ENCODE measurements at regions not wholly inside any gene's neighbourhood (a gene's known extent, or its start where the extent isn't known, plus 50 kb on each side); places are given as distances from the start of the nearest gene placed in this dataset.

- CTCF ChIA-PET, result interaction anchor here (0.6 kb wide), 1 partner anchor 258 kb away, joined by 3 read pairs; no protein-coding TSS in a partner anchor
- no peak for ATAC-seq (ENCODE audit: low read depth)
Observed at GRCh38 chr5:171644536-171644935, 141.1 kb upstream of the SMIM23 start.

More at GRCh38 chr5:171644536-171644935, 141.1 kb upstream of the SMIM23 start:
- intact Hi-C loops (cut with micrococcal nuclease) (no loop called here), in situ Hi-C loops (cut with MboI; ENCODE audit: low sequenced_read_pairs) (no loop called here), dilution Hi-C loops (cut with HindIII; ENCODE audit: low sequenced_read_pairs, unreplicated experiment) (no loop called here)
- Histone ChIP-seq H3K79me1 (ENCODE audit: low read depth in 1 of 2, low read length in 2 of 2) (no peaks in the 10 kb centered on the region), H3K14ac (replicated peaks; ENCODE audit: low read depth, low read length) (no peak overlapping the region), H3K4me1 (ENCODE audit: control insufficient read depth, insufficient read depth, low read length) (peaks cover 4% of the 10 kb centered on the region; the same call in 1 of the 2 replicates), H3K9me3 (ENCODE audit: control insufficient read depth, insufficient read depth, low read length) (no peaks in the 10 kb centered on the region), H2AK5ac (ENCODE audit: low read depth, low read length) (no peak overlapping the region), H3K18ac (ENCODE audit: low read depth, low read length) (no peak overlapping the region), H3K9me1 (ENCODE audit: insufficient read depth, low read length) (no peaks in the 10 kb centered on the region; the same call in 1 of the 2 replicates), H3K56ac (ENCODE audit: extremely low read depth, insufficient read depth, low read length) (no peak overlapping the region), H3K9ac (ENCODE audit: low read depth, low read length) (no peak overlapping the region), H3K4me2 (ENCODE audit: low read depth, low read length) (no peak overlapping the region; the same call in 1 of the 2 replicates), H3K23ac (ENCODE audit: low read depth, low read length) (no peak overlapping the region), H3K4ac (ENCODE audit: low read depth, low read length) (no peak overlapping the region), H4K8ac (ENCODE audit: low read depth in 2 of 2, low read length in 2 of 2) (no peak overlapping the region), H4K20me1 (ENCODE audit: insufficient read depth, low read length) (no peaks in the 10 kb centered on the region), H3K27ac (ENCODE audit: insufficient read depth, low read length) (no peak overlapping the region), H2BK120ac (ENCODE audit: low read depth, low read length) (no peak overlapping the region), H2AK9ac (replicated peaks; ENCODE audit: low read depth, low read length, poor library complexity) (no peak overlapping the region), H4K91ac (ENCODE audit: insufficient read depth, low read depth, low read length) (no peak overlapping the region), H3K36me3 (ENCODE audit: control insufficient read depth, insufficient read depth, low read length) (no peaks in the 10 kb centered on the region), H2BK15ac (ENCODE audit: low read depth, low read length) (no peak overlapping the region), H2AFZ (replicated peaks; ENCODE audit: low read length, poor library complexity) (peak overlapping the region; percentile 10), H3K27me3 (ENCODE audit: control insufficient read depth, insufficient read depth, low read length) (peaks cover 7% of the 10 kb centered on the region), H2BK5ac (ENCODE audit: low read depth, low read length, poor library complexity, severe bottlenecking) (no peak overlapping the region), H3K4me3 (ENCODE audit: insufficient read depth, low read depth, low read length) (no peak overlapping the region), H4K5ac (ENCODE audit: low read depth, low read length) (no peak overlapping the region), H2BK20ac (ENCODE audit: low read depth, low read length) (no peak overlapping the region)
- TF ChIP-seq, protein P1, sequence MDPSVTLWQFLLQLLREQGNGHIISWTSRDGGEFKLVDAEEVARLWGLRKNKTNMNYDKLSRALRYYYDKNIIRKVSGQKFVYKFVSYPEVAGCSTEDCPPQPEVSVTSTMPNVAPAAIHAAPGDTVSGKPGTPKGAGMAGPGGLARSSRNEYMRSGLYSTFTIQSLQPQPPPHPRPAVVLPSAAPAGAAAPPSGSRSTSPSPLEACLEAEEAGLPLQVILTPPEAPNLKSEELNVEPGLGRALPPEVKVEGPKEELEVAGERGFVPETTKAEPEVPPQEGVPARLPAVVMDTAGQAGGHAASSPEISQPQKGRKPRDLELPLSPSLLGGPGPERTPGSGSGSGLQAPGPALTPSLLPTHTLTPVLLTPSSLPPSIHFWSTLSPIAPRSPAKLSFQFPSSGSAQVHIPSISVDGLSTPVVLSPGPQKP (IDR thresholded peaks at IDR 0.05; ENCODE audit: borderline replicate concordance, low read depth, low read length), result no peak
- POLR2A ChIA-PET (ENCODE audit: unreplicated experiment), result no interaction called here
- 29% methylated on average over 4 of the region's 10 CpGs; no CpG with 5 or more reads in 1 of the 2 experiments for WGBS, 2 experiments (ENCODE audit: extremely low coverage in 2 of 2, insufficient read length in 1 of 2)
- DNase-seq, result peak; percentile 17
- BruUV-seq (replicated peaks), result no TSS peak
